ENCODE measurements at regions not wholly inside any gene's neighbourhood (a gene's known extent, or its start where the extent isn't known, plus 50 kb on each side); places are given as distances from the start of the nearest gene placed in this dataset.

GRCh38 chr14:94884616-94885230 is 114.8 kb upstream of the GSC start:
- DNase-seq = no peak

- DNase-seq = no peak
These were observed 112.5 kb upstream of the GSC start for GRCh38 chr14:94882401-94882800.

DNA sequence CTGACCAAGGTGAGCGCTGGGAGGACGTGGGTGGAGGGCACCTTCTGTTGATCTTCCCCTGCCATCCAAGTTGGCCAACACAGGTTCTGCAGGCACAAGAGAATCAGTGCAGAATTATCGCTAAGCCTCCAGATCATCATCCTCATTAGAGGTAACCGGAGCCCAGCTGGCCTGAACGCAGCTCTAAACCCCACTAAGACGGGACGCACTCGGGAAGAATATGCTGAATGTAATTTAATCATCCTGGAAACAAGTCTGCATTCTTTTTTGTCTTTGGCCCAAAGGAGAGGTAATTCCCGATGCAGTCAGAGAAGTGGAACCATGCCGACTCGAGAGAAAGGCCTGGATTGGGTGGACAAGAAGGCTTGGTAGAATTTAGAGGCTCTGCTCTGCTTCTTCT is 111.0 kb upstream of the GSC start:
- DNase-seq = no peak

- DNase-seq = no peak
These were observed 110.2 kb upstream of the GSC start for GRCh38 chr14:94880106-94880505.

DNA sequence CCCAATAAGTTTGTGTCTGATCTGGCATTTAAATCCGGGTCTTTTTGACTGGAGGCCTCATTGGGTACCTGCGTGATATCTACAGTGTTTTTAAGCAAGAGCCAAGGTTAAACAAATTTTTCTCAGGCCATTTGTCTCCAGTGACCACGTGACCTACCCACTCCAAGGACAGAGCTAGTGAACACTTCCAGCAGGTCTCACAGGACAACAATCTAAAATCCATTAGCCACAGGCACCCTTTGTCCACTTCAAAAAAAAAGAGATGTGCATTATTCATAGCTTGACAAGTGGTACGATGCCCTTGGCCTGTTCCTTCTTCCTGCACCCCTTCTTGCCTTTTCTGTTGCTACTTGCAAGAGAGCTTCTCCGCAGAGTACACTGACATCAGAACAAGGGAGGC is 109.6 kb upstream of the GSC start:
- no peak for DNase-seq

DNA sequence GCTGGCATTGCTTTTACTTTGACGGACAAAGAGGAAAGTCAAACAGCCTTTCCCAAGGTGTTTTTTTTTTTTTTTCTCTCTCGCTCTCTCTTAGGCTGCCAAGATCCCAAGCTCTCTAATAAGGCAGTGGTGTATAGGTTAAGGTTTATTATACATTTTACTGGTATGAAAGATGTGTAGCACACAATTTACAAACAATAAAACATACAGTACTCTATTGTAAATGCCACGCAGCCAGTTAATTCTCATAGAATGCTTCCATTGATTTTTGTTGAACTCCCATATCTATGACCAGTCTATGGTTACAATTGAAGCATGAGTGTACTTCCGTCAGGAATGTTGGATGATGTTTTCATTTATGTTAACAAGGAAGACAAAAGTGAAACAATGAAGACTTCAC is 106.4 kb upstream of the GSC start:
- DNase-seq = no peak

- no peak for DNase-seq
These were observed 105.3 kb upstream of the GSC start for GRCh38 chr14:94875256-94875655.

DNA sequence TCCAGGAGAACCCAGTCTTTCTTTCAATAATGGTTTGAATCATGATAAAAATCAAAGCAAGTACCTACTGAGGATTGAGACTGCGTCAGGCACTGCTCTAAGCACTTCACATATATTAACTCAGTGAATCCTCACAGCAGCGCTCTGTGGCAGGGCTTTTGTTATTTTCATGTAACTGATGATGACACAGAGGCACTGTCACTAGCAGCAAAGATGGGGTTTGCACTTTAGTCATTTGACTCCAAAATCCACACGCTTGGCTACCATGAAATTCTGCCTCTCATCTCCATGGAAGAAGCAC is 98.8 kb upstream of the GSC start:
- no peak for DNase-seq

DNA sequence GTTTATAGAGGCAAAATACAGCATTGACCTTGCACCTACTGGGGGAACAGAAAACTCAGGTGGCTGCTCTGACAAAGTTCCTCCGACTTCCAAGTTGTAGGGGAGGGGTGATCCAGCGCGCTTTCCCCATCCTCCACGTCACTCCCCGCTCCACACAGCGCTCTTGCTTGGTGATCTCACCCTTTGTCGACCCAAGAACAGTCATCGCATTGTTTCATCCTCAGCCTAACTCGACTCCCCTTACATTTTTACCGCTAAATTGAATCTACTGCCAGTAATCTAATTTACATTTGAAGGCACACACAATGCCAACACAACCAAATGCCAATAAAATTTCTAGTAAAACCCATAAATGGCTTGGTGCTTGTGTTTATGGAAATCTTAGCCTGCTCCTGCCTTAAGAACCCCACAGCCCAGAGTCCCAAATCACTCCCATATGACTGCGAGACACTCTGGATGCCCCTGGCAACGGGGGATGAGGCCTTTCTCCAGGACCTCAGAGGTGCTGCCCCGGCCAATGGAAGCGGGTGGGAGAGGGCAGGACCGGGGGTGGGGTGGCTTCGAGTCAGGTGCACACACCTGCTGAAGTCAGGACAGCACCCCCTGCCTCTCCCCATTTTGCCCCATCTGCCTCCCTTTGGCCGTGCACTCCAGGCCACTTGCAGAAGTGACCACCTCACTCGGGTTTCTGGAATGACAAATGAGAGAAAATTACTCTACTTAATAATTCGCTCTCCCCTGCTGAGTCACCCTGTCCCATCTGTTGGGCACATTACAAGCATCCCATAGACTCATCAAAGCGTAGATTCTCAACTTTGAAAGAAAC is 98.2 kb upstream of the GSC start:
- no peak for DNase-seq

GRCh38 chr14:94867209-94867608 is 97.3 kb upstream of the GSC start:
- no peak for DNase-seq

GRCh38 chr14:94864387-94865195 is 94.7 kb upstream of the GSC start:
- no peak for DNase-seq

- no peak for DNase-seq
These were observed 93.5 kb upstream of the GSC start for GRCh38 chr14:94863366-94863765.

DNA sequence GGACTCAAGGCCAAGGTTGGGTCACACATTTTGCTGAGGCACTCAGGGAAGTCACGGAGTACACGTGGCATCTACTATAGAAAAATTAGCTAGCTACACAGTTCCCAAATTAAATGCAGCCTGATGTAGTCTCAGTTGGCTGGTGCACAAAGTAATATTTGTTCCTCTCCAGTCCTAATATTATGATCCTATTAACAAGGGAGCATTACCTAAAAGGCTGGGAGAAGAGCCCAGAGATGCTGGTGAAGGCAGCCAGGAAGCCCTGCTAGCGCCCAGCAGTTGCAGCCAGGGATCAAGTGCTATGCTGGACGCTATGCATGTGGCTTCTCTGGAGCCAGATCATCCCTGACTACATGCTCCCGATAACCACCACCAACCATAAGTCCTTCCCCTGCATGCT is 88.0 kb upstream of the GSC start:
- no peak for DNase-seq

- no peak for DNase-seq
These were observed 84.0 kb upstream of the GSC start for GRCh38 chr14:94853920-94854319.

- DNase-seq = no peak
These were observed 80.6 kb upstream of the GSC start for GRCh38 chr14:94850309-94851211.

- no peak for DNase-seq
These were observed 74.8 kb upstream of the GSC start for GRCh38 chr14:94844593-94845152.

DNA sequence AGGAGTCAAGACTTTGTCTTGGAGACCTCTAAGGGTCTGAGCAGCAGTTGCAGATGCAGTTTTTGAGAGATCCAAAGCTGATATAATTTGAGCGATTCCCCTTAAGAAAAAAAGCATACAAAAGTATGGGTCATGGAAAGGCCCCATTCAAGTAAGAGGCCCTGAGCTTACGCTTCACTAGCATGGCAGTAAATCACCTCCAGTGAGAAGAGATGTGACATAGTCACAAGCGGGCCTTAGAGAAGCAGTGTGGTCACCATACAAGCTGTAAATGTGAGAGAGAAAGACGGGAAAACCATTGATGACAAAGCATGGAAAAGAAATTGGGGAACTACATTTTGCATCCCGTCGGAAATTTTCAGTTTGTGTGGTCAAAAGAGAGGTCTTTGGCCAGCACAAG is 70.6 kb upstream of the GSC start:
- DNase-seq = no peak

DNA sequence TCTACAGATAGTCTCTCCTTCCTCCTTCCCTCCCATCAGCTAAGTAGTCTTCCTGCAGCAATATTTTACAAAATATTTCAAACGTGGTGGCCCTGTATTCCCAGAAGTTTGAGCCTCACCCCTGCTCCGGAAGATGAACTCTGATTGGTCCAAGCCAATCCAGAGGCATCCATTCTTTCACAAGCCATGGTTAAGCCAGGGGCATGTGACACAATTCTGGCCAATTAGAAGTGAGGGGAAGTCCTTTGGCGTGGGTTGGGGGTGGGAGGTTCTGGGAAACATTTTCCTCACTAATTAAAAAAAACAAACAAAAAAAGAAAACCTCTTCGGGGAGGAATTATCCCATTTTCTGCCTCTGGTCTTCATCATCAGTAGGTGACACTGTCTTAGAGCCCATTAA is 69.4 kb upstream of the GSC start:
- DNase-seq = no peak

DNA sequence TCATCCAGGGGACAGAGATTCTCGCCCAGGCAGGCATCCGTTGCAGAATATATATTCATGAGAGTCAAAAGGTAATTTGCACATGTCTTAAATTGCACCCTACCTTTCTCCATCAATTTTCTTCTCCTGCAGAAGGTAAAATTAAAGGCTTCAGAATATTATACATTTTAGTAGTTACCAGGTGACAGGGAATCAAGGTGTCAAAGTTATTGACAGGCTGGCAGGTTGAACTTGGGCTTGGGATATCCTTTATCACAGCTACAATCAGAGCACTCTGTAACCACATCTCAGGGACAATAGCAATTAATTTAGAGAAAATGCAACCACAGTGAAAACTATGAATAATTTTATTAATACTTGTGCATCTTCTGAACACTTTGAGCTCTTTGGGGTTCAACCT is 66.9 kb upstream of the GSC start:
- no peak for DNase-seq

GRCh38 chr14:94833633-94834032 is 63.7 kb upstream of the GSC start:
- DNase-seq = no peak

DNA sequence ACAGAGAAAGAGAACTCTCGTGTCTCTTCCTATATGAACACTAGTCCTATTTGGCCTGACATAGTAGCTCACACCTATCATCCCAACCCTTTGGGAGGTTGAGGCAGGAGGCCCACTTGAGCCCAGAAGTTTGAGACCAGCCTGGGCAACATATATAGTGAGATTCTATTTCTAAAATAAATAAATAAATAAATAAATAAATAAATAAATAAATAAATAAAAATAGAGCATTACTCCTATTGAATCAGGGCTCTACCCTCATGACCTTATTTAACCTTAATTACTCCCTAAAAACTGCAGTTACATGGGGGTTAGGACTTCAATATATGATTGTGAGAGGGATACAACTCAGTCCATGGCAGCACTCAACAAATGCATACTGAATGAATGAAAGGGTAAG is 61.2 kb upstream of the GSC start:
- no peak for DNase-seq

DNA sequence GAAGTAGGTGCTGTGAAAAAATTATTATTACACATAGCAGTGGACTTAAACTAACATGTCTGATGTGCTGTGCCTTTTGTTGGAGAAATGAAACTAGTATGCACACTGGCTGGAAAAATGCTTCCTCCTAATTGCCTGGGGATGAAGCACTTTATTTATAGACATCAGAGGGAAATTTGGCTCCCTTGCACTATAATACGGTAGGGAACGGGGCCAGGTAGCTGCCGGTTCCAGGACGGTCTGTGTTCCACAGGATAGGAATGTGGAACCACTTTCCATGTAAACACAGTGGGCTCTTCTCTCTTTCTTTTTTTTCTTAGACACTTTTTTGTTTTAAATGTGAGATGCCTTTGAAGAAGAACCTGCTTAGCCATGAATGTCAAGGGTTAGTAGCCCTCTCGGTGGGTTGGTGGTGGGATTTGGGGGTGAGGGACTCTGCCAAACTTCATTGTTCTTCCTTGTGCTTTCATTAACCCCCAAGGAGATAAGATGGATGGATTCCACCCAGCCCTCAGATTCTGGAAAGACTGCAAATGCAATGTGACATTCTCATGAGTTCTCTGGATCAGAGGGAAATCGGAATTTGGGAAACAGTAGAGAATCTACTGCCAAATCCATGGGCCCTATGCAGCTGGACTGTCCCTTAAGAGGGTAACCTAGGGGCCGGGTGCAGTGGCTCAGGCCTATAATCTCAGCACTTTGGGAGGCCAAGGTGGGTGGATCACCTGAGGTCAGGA is 58.0 kb upstream of the GSC start:
- DNase-seq = no peak
